Glomerular endothelial cell (primary cell): ENCODE measurements at regions not wholly inside any gene's neighbourhood (a gene's known extent, or its start where the extent isn't known, plus 50 kb on each side); places are given as distances from the start of the nearest gene placed in this dataset.
"Not testable (repeated sequence)": the region's sequence is repeated elsewhere in the genome, so short reads cannot be mapped to it uniquely, and the experiment has no call there.

ENCODE experiments used
- DNase-seq: peaks from one replicate; pipeline ENCODE4 v3.0.0-alpha.2; 2011; ENCODE audit warnings: low read depth, low spot score; ENCODE audit errors: extremely low read depth

- no peak for DNase-seq
These were observed 243.1 kb upstream of the SHH start for GRCh38 chr7:156055206-156055822.

GRCh38 chr7:156051884-156052283 lies 239.6 kb upstream of the SHH start:
- no peak for DNase-seq

DNA sequence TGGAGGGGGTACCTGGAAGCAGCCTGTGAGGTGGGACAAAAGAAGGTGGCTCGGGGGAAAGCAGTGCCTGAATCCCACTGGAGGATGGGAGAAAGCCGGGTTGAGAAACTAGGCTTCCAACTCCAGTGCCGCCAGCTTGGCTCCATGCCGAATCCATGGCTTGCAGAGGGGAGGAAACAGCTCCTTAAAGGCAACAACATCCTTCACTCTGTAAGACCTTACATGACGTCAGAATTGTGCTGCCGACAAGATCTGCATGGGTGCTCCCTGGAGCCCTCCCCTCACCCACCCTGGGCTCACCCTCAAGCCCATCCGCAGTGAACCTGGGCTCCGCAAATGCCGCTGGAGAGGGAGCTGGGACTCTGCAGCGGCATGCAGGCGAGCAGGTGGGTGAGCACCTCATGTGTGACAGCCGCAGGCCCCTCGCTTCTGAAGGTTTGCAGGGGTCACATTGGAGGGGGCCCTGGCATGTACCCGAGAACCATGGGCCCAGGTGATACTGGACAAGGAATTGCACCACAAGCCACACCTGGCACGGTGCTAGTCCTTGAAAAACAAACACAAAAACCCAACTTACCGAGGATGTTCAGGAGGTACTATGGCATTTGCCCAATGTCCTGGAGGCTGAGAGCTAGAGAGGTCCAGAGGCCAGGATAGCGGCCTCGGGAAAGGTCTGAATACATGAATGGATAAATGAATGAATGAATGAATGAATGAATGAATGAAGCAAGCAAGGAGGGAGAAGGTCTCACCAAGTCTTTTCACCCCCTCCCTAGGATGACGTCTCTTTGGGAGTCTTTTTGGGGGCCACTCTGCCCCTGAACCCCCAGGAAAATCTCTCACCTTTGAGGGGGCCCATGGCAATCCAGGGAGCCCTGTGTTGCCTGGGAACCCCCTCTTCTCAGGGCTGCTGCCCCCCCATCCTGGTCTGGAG lies 238.6 kb upstream of the SHH start:
- DNase-seq, result no peak

DNA sequence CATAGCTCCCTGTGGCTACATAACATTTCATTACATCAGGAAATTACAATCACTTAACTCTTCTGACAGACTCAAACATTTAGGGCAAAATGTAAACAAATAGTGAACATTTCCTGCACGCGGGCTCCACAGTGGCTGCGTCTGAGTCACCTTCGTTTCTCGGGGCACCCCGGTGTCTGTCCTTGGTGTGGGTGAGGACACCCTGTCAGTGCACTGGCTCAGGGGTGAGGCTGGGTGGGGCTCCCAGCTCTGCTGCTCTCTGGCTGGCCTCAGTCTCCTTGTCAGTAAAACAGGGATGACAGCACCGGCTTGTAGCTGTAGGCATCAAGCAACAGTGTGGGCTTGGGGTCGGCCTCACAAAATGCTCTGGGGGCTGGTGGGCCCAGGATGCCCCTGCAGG lies 237.1 kb upstream of the SHH start:
- DNase-seq, result no peak

DNA sequence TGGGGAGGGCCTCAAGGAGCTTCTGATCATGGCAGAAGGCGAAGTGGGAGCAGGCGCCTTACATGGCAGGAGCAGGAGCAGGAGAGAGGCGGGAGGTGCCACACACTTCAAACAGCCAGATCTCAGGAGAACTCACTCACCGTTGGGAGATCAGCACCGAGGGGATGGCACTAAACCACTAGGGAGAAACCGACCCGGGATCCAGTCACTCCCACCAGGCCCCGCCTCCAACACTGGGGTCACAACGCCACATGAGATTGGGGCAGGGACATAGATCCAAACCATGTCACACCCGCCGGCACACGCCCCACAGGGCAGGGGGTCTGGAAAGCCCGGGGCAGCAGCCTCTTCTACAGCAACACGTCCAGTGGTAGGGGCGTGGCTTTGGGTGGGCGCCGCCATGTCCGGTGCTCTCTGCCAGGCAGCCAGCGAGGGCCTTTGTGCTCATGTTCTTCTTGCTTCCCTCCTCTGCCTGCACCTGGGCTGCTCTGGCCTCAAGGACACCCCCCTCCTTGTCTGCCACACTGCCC lies 233.8 kb upstream of the SHH start:
- DNase-seq, result no peak

- DNase-seq, result no peak
These were observed 231.3 kb upstream of the SHH start for GRCh38 chr7:156043416-156044178.

GRCh38 chr7:156041398-156041797 lies 229.1 kb upstream of the SHH start:
- DNase-seq, result no peak

- DNase-seq, result no peak
These were observed 227.9 kb upstream of the SHH start for GRCh38 chr7:156039971-156040677.

DNA sequence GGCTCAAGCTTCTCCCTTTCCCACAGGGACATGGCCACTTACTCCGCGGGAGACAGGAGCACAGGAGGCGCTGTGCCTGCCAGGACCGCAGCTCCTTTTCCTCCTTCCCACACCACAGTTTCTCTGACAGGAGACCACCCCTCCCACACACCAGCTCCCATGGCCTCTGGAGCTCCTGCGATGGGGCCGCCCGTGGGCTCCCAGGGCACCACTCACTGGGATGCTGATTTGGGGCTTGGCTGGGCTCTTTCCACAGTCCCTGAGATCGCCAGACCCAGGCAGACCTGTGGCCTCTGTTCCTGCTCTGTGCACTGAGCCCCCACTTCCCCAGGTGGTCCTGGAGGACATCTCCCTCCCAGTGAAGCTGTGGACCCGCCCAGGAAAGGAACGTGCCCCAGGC lies 226.9 kb upstream of the SHH start:
- no peak for DNase-seq

DNA sequence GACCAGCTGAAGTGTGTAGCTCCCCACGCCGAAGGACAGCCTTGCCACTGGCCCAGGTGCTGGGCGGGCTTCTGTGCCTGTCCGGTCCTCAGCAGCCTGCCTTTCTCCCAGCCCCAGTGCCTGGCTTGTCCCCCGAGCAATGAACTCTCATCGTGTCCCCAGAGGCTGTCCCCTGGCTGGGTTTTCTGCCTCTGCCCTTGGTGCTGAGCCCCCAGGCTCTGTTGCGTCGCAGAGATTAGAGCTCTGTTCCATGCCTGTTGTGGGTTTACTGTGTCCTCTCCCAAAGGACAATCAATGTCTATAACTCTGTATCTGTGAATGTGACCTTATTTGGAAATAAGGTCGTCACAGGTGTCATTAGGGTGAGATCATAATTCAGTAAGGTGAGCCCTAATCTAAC lies 226.1 kb upstream of the SHH start:
- DNase-seq, result no peak

DNA sequence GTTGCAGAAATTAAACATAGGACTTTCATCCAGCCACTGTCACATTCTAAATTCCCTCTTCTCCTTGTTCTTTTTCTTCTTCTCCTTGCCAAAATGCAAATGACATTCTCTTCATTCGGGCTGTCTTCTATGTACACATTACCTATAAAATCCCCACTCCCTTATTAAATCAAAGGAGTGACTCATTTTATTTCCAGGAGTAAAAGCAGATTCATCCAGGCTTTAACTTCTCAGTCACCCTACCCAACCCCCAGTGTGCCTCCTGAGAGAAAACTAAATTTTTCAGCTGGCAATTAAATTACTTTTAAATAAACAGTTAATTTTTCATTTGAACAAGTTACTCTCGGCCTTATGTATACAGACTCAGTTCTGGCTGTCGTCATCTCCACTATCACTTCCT lies 223.9 kb upstream of the SHH start:
- DNase-seq, result no peak

DNA sequence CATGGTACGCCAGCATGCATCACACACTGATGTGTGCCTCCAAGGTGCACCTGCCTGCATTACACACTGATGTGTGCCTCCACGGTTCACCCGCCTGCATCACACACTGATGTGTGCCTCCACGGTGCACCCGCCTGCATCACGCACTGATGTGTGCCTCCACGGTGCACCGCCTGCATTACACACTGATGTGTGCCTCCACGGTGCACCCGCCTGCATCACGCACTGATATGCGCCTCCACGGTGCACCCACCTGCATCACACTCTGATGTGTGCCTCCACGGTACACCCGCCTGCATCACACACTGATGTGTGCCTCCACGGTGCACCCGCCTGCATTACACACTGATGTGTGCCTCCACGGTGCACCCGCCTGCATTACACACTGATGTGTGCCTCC lies 223.1 kb upstream of the SHH start:
- DNase-seq, result not testable (repeated sequence)

- no peak for DNase-seq
These were observed 222.1 kb upstream of the SHH start for GRCh38 chr7:156034397-156034796.

GRCh38 chr7:156032973-156033372 lies 220.7 kb upstream of the SHH start:
- DNase-seq, result no peak

- no peak for DNase-seq
These were observed 219.6 kb upstream of the SHH start for GRCh38 chr7:156031679-156032478.

- DNase-seq, result no peak
These were observed 217.3 kb upstream of the SHH start for GRCh38 chr7:156029460-156030007.

DNA sequence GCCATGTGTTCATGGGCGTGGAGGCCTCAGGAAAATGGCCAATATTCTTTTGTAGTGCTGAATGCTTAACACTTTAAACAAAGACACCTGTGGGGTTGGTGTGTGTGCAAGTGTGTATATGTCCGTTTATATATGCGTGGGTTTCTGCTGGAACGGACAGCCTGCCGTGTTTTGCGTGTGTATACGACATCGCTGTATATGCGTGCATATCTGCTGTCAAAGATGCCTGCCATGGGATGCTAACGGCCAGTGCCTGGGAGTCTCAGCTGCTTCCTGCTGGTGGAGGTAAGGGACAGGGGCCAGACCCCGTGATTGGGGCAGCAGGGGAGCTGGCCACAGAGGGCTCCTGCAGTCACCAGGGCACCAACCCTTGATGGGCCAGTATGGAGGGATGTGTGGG lies 216.3 kb upstream of the SHH start:
- no peak for DNase-seq

DNA sequence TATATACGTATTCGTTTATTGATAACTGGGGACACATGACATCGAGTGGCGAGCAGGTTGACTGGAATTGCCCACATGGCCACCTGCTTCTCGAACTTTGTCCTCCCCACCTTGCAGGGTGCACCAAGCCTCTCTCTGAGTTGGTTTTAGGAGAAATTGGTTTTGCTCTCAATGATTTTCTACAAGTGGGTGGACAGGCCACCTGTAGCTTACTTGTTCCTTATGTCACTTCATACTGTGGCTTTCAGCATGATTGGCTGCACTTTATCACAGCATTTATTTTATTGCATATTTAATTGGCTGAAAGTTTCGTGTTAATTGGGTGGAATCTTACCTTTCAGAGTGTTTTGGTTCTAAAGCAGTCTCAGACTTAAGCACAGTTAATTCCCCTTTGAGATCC lies 215.6 kb upstream of the SHH start:
- DNase-seq, result no peak

- DNase-seq, result no peak
These were observed 214.3 kb upstream of the SHH start for GRCh38 chr7:156026603-156027002.
